HFF-Myc (cell line): ENCODE measurements at regions not wholly inside any gene's neighbourhood (a gene's known extent, or its start where the extent isn't known, plus 50 kb on each side); places are given as distances from the start of the nearest gene placed in this dataset.
"Not testable (repeated sequence)": the region's sequence is repeated elsewhere in the genome, so short reads cannot be mapped to it uniquely, and the experiment has no call there.

ENCODE experiments used
- DNase-seq: peaks from one replicate; pipeline ENCODE4 v3.0.0-alpha.2; 2011; ENCODE audit warnings: low read depth; ENCODE audit errors: extremely low read depth
- H3K4me3 ChIP-seq: replicated peaks from 2 replicates; pipeline ENCODE4 v1.5.1; 2011; ENCODE audit warnings: low read depth, mild to moderate bottlenecking, control low read depth, low read length
- CTCF ChIP-seq: IDR thresholded peaks from 2 replicates; pipeline ENCODE4 v1.5.1; 2012; ENCODE audit warnings: mild to moderate bottlenecking, low read depth, low read length, control low read depth; ENCODE audit errors: missing control alignments

- TF ChIP-seq CTCF: no peak
- DNase-seq: peak; percentile 11
- H3K4me3 ChIP-seq: no peak overlapping the region
These were observed 66.6 kb downstream of the TNFAIP3 start for GRCh38 chr6:137933696-137934095.

- TF ChIP-seq CTCF: no peak
- DNase-seq: no peak
- no peak overlapping the region for H3K4me3 ChIP-seq
These were observed 69.7 kb downstream of the TNFAIP3 start for GRCh38 chr6:137936798-137937197.

GRCh38 chr6:137937834-137938233 lies 70.8 kb downstream of the TNFAIP3 start:
- no peak for DNase-seq
- no peak overlapping the region for H3K4me3 ChIP-seq
- TF ChIP-seq CTCF: no peak

- no peak for TF ChIP-seq CTCF
- H3K4me3 ChIP-seq: no peak overlapping the region
These were observed 71.8 kb downstream of the TNFAIP3 start for GRCh38 chr6:137938770-137939379.

GRCh38 chr6:137941995-137942394 lies 74.9 kb downstream of the TNFAIP3 start:
- no peak for DNase-seq
- H3K4me3 ChIP-seq: no peak overlapping the region
- TF ChIP-seq CTCF: no peak

More at GRCh38 chr6:137938770-137939379, 71.8 kb downstream of the TNFAIP3 start:
- no peak for DNase-seq

GRCh38 chr6:137942736-137943135 lies 75.7 kb downstream of the TNFAIP3 start:
- DNase-seq: no peak
- TF ChIP-seq CTCF: no peak
- no peak overlapping the region for H3K4me3 ChIP-seq

GRCh38 chr6:137944381-137944780 lies 77.3 kb downstream of the TNFAIP3 start:
- not testable (repeated sequence) for H3K4me3 ChIP-seq

More at GRCh38 chr6:137944381-137944780, 77.3 kb downstream of the TNFAIP3 start:
- not testable (repeated sequence) for DNase-seq
